B cell (primary cell): ENCODE measurements at regions not wholly inside any gene's neighbourhood (a gene's known extent, or its start where the extent isn't known, plus 50 kb on each side); places are given as distances from the start of the nearest gene placed in this dataset.

Experiments
- ATAC-seq: fragments of 200-7000 bp; cut with Tn5 transposase; one replicate; pipeline ENCODE4 v1.10.0; 2021; ENCODE audit warnings: low read depth, mild to moderate bottlenecking, moderate number of reproducible peaks, moderate library complexity
- CTCF ChIA-PET: fragments of 350-600 bp; sonication (Branson Sonifier 250); formaldehyde crosslinking; loops from one replicate; lab custom pipeline; 2021; ENCODE audit warnings: antibody characterized with exemption, inconsistent platforms; lab: Charles Lee
- POLR2A ChIA-PET: fragments of 350-600 bp; sonication (Branson Sonifier 250); formaldehyde crosslinking; loops from one replicate; lab custom pipeline; 2021; ENCODE audit warnings: antibody characterized with exemption; lab: Charles Lee
- DNase-seq: peaks from one replicate; pipeline ENCODE4 v3.0.0; 2013
- H2AFZ ChIP-seq: 2 replicates; pipeline ENCODE4 v1.6.1; 2012; ENCODE audit warnings: mild to moderate bottlenecking, low read depth, low read length; ENCODE audit not compliant: insufficient read depth, poor library complexity, severe bottlenecking
- H3K27ac ChIP-seq, 2 donors: 1 replicate in 1 of 2; 2 replicates in 1 of 2; pipeline ENCODE4 v1.5.1; 2012 to 2013; ENCODE audit warnings: low read length in 2 of 2, mild to moderate bottlenecking in 2 of 2, moderate library complexity in 1 of 2
- H3K27me3 ChIP-seq, 4 experiments: fragments of 200-600 bp in 1 of 4; sonication (generic) in 1 of 4; replicated peaks in 1 of 4; 1 replicate in 2 of 4; 2 replicates in 2 of 4; pipeline versions ENCODE4 v1.6.1 to v1.7.0; 2013 to 2016; ENCODE audit warnings: low read length in 3 of 4, mild to moderate bottlenecking in 2 of 4, mixed read lengths in 1 of 4, moderate library complexity in 1 of 4; ENCODE audit not compliant: insufficient read depth in 4 of 4, control insufficient read depth in 3 of 4; ENCODE audit errors: control extremely low read depth in 1 of 4
- H3K36me3 ChIP-seq, 2 experiments: replicated peaks in 1 of 2; 1 replicate in 1 of 2; 2 replicates in 1 of 2; pipeline versions ENCODE4 v1.6.1 to v1.7.1; 2013; ENCODE audit warnings: low read length in 1 of 2; ENCODE audit not compliant: insufficient read depth in 2 of 2, control insufficient read depth in 1 of 2; ENCODE audit errors: control extremely low read depth in 1 of 2, extremely low read depth in 1 of 2
- H3K4me1 ChIP-seq, 2 donors: fragments of 200-600 bp in 1 of 2; sonication (generic) in 1 of 2; 1 replicate in 1 of 2; 2 replicates in 1 of 2; pipeline versions ENCODE4 v1.5.1 to v1.6.1; 2013 to 2017; ENCODE audit warnings: low read length in 2 of 2; ENCODE audit not compliant: control insufficient read depth in 2 of 2, insufficient read depth in 2 of 2
- H3K4me2 ChIP-seq: replicated peaks from 2 replicates; pipeline ENCODE3; 2012; ENCODE audit warnings: mild to moderate bottlenecking, low read depth, low read length; ENCODE audit not compliant: poor library complexity, severe bottlenecking
- H3K4me3 ChIP-seq, 5 experiments: fragments of 200-600 bp in 1 of 5; sonication (generic) in 1 of 5; 1 replicate in 3 of 5; 2 replicates in 2 of 5; pipeline versions ENCODE4 v1.5.1 to v1.7.0; 2011 to 2016; ENCODE audit warnings: low read length in 4 of 5, mild to moderate bottlenecking in 4 of 5, low read depth in 2 of 5, control low read depth in 1 of 5, moderate library complexity in 1 of 5; ENCODE audit not compliant: insufficient read depth in 1 of 5; ENCODE audit errors: control extremely low read depth in 1 of 5, extremely low read depth in 1 of 5
- H3K79me2 ChIP-seq: fragments of 200-600 bp; sonication (generic); one replicate; pipeline ENCODE4 v1.6.0; 2016; ENCODE audit warnings: low read length; ENCODE audit not compliant: control insufficient read depth, insufficient read depth
- H3K9ac ChIP-seq: fragments of 200-600 bp; sonication (generic); 2 replicates; pipeline ENCODE4 v1.6.1; 2017; ENCODE audit warnings: mild to moderate bottlenecking, low read length, moderate library complexity
- H3K9me3 ChIP-seq, 3 donors: one replicate each; pipeline versions ENCODE4 v1.6.1 to v1.7.1; 2013; ENCODE audit warnings: low read length in 2 of 3; ENCODE audit not compliant: control insufficient read depth in 2 of 3, insufficient read depth in 1 of 3; ENCODE audit errors: control extremely low read depth in 1 of 3
- H4K20me1 ChIP-seq: 2 replicates; pipeline ENCODE4 v1.6.0; 2012; ENCODE audit warnings: mild to moderate bottlenecking, low read length; ENCODE audit not compliant: insufficient read depth, control insufficient read depth, poor library complexity, severe bottlenecking
- H3K27ac Mint-ChIP-seq: one replicate; pipeline ENCODE4 v1.8.0; 2021; ENCODE audit warnings: mixed read lengths
- H3K27me3 Mint-ChIP-seq: one replicate; pipeline ENCODE4 v1.8.0; 2021; ENCODE audit warnings: mixed read lengths
- H3K4me1 Mint-ChIP-seq: one replicate; pipeline ENCODE4 v1.8.0; 2021; ENCODE audit warnings: mixed read lengths
- H3K4me3 Mint-ChIP-seq: one replicate; pipeline ENCODE4 v1.8.0; 2021; ENCODE audit warnings: mixed read lengths
- H3K9me3 Mint-ChIP-seq: one replicate; pipeline ENCODE4 v1.8.0; 2022; ENCODE audit warnings: mixed read lengths; ENCODE audit not compliant: insufficient read depth
- EZH2 ChIP-seq: IDR thresholded peaks from 2 replicates; pipeline ENCODE4 v1.6.1; 2012; ENCODE audit warnings: borderline replicate concordance, low read depth, mild to moderate bottlenecking, moderate library complexity, low read length; ENCODE audit not compliant: insufficient read depth, poor library complexity, severe bottlenecking
- WGBS: methylation state at CpG from one replicate; pipeline ENCODE4 v1.1.5; 2013; ENCODE audit warnings: missing lambda C conversion rate; ENCODE audit not compliant: insufficient coverage; 5-methylcytosine and 5-hydroxymethylcytosine counted together
- intact Hi-C: fragments of 100-400 bp; cut with micrococcal nuclease; formaldehyde crosslinking; loops from one replicate; pipeline ENCODE4 v1.10.0; 2022
- TF ChIP-seq, protein P1 (sequence below): fragments of 200-600 bp; IDR thresholded peaks from one replicate; pipeline ENCODE4 v1.8.0; 2022; ENCODE audit warnings: antibody characterized with exemption, mild to moderate bottlenecking

GRCh38 chr1:181392613-181393220 is 90.6 kb upstream of the CACNA1E start:
- Histone ChIP-seq H3K4me1 (no peaks in the 10 kb centered on the region), H3K4me3 (no peak overlapping the region), H4K20me1 (no peaks in the 10 kb centered on the region), H3K27me3 (peaks cover 0 to 5% (median 0%) of the 10 kb centered on the region in 4 experiments), H3K4me2 (no peak overlapping the region), H3K27ac (no peak overlapping the region), H3K9me3 (peaks cover 0 to 3% (median 0%) of the 10 kb centered on the region in 3 donors), H3K36me3 (no peaks in the 10 kb centered on the region), H3K79me2 (no peaks in the 10 kb centered on the region), H3K9ac (no peak overlapping the region), H2AFZ (no peak overlapping the region)
- TF ChIP-seq EZH2: no peak
- TF ChIP-seq, protein P1, sequence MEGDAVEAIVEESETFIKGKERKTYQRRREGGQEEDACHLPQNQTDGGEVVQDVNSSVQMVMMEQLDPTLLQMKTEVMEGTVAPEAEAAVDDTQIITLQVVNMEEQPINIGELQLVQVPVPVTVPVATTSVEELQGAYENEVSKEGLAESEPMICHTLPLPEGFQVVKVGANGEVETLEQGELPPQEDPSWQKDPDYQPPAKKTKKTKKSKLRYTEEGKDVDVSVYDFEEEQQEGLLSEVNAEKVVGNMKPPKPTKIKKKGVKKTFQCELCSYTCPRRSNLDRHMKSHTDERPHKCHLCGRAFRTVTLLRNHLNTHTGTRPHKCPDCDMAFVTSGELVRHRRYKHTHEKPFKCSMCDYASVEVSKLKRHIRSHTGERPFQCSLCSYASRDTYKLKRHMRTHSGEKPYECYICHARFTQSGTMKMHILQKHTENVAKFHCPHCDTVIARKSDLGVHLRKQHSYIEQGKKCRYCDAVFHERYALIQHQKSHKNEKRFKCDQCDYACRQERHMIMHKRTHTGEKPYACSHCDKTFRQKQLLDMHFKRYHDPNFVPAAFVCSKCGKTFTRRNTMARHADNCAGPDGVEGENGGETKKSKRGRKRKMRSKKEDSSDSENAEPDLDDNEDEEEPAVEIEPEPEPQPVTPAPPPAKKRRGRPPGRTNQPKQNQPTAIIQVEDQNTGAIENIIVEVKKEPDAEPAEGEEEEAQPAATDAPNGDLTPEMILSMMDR: no peak
- H3K4me3 Mint-ChIP-seq: no peak overlapping the region
- WGBS: no CpG with 5 or more reads among the region's 1 CpG
- peaks cover 27% of the 10 kb centered on the region for H3K27me3 Mint-ChIP-seq
- H3K4me1 Mint-ChIP-seq: no peaks in the 10 kb centered on the region
- H3K27ac Mint-ChIP-seq: no peak overlapping the region
- no peak for DNase-seq
- intact Hi-C loops: no loop called here
- ATAC-seq: no peak
- no peaks in the 10 kb centered on the region for H3K9me3 Mint-ChIP-seq
- ChIA-PET POLR2A (no interaction called here), CTCF (no interaction called here)

GRCh38 chr1:181394766-181395165 is 88.6 kb upstream of the CACNA1E start:
- intact Hi-C loops: no loop called here
- Histone ChIP-seq H3K9ac (no peak overlapping the region), H3K4me3 (no peak overlapping the region), H3K9me3 (peaks cover 0 to 3% (median 0%) of the 10 kb centered on the region in 3 donors), H3K36me3 (no peaks in the 10 kb centered on the region), H3K4me1 (no peaks in the 10 kb centered on the region), H3K4me2 (no peak overlapping the region), H3K27me3 (peaks cover 0 to 8% (median 0%) of the 10 kb centered on the region in 4 experiments), H2AFZ (no peak overlapping the region), H4K20me1 (no peaks in the 10 kb centered on the region), H3K79me2 (no peaks in the 10 kb centered on the region), H3K27ac (no peak overlapping the region)
- 96% methylated on average over 2 of the region's 2 CpGs for WGBS
- TF ChIP-seq EZH2: no peak
- TF ChIP-seq, protein P1: no peak
- Mint-ChIP-seq H3K27ac (no peak overlapping the region), H3K9me3 (no peaks in the 10 kb centered on the region), H3K4me3 (no peak overlapping the region), H3K4me1 (no peaks in the 10 kb centered on the region), H3K27me3 (peaks cover 25% of the 10 kb centered on the region)
- DNase-seq (no peak), ATAC-seq (no peak)
- ChIA-PET CTCF (no interaction called here), POLR2A (no interaction called here)
